RPMI8226 (cell line): ENCODE measurements at regions not wholly inside any gene's neighbourhood (a gene's known extent, or its start where the extent isn't known, plus 50 kb on each side); places are given as distances from the start of the nearest gene placed in this dataset.
"Not testable (repeated sequence)": the region's sequence is repeated elsewhere in the genome, so short reads cannot be mapped to it uniquely, and the experiment has no call there.

ENCODE experiments used
- DNase-seq: peaks from one replicate; pipeline ENCODE4 v3.0.0-alpha.2; 2015

DNA sequence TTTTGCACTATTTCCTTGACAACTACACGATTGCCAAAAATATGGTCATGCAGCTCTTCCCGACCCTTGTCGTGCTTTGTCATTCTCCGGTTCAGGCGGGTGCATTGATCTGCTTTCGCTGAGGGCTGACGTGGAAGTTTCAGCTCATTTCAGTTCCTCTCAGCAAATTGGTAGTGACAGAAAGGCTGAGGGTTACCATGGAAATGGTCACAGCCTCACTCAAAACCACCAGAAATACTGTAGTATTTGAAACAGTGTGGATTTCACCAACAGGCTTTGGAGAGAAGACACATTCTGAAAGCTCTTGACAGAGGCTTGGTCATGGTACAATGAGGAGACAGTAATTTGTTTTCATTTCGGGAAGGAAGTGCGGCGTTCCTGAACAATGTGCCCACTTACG, 99.7 kb upstream of the EXOC2 start:
- no peak for DNase-seq

DNA sequence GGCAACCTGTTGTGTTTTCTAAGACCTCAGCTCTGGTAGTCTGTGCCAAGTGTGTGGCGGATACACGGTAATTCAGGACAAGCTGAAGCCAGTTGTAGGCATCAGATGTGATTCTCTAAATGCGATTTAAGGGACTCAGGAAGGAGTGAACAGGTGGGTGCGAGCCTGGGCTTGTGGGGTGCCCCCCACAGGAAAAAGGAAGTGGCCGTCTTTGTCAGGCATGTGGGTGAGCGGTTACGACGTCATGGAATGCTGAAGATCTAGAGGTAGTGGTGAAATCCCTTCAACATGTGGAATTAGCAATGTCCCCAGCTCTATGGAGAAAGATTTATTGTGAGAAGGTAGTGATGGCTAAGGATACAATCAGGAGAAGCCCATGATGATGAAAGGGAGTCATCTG, 95.1 kb upstream of the EXOC2 start:
- DNase-seq, result no peak

DNA sequence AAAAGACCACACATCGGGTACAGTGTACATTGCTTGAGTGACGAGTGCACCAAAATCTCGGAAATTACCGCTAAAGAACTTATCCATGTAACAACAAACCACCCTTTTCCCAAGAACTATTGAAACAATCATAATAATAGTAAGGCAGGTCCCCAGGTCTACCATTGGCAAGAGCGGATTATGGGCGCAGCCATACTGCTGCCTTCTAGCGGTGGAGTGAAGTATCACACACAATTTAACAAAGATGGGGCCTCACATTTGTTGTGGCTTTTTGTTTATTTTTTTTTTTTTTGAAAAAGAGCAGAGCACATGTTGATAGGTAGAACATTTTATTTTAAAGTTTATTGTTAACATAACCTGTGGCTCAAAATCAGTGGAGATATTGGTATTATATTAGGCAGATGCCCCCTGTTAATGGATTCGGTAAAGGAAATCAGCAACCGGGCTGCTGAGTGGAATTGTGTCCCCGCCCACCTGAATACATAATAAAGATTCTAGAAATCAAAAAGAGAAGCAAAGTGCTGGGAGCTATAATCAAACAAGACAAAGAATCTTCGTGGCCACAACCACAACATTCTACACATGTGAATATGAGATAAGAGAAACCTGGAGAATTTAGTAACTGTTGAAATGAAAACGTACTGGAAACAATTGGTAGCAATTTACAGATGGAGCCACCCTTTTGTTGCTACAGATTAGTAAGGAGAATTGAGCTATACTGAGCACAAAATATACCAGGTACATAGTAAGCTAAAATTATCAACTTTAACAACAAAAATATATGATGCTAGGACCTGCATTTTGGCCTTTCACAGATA, 94.2 kb upstream of the EXOC2 start:
- DNase-seq, result peak; percentile 39

- DNase-seq, result no peak
Measured at GRCh38 chr6:783966-784735, 91.2 kb upstream of the EXOC2 start.

- DNase-seq, result no peak
Measured at GRCh38 chr6:782141-782540, 89.2 kb upstream of the EXOC2 start.

DNA sequence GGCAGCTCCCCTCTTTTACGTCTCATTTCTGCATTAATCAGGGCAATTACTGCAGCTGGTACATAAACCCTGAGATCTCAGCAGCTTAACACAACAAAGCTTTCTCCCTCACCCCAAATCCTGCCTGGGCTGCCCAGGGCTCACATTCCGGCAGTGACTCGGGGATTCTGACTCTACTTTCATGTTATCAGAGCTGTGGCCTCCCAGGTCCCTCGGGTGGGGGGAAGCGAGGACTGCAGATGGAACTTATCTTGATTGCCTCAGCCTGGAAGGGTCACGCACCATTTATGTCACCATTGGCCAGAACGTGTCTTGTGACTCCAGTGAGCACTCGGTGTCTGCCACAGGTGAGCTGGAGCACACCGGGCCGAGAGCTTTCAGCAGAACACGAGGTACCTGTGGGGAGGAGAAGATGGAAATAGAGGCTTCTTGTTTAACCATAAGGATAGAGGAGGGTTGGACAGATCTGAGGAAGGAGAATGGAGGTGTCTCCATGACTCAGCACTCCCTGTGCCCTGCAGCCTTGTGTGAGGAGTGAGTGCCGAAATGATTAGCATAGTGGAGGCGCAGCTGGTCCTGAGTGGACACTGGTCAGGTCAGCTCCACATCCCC, 88.5 kb upstream of the EXOC2 start:
- no peak for DNase-seq

DNA sequence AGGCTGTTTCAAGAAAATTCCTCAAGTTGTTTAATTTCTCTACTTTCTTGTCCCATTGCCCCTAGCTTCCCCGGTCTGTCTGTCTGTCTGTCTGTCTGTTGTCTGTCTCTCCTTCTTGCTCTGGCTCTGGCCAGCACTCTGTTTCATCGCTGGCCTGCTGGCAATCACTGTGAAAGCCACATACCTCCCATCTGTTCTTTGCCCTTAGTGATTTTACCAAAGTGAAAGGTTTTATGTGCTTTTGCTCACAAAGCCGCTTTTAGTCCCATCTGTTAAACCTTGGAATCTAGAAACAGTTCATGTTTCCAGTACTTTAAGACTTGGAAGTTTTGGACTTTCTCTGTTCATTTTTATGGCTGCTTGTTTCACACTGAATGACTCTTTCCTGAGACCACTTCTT, 87.8 kb upstream of the EXOC2 start:
- DNase-seq, result no peak

DNA sequence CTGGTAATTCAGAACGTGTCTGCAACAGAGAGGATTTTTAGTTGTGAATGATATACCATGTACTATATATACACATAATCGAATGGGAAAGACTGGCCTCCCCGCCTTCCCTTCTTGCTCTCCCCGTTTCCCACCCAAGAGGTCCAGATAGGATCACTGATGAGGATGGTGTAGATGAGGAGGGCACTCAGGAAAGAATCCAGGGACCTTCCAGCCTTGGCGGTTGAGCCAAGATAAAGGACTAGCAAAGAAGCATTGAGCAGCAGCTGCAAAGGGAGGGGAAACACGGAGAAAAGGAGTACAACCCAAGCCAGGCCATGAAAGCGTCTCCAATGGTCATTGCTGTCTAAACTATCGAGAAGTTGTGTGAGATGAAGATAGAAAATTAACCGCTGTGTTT, 84.0 kb upstream of the EXOC2 start:
- DNase-seq, result no peak

GRCh38 chr6:776528-776931, 83.6 kb upstream of the EXOC2 start:
- no peak for DNase-seq

DNA sequence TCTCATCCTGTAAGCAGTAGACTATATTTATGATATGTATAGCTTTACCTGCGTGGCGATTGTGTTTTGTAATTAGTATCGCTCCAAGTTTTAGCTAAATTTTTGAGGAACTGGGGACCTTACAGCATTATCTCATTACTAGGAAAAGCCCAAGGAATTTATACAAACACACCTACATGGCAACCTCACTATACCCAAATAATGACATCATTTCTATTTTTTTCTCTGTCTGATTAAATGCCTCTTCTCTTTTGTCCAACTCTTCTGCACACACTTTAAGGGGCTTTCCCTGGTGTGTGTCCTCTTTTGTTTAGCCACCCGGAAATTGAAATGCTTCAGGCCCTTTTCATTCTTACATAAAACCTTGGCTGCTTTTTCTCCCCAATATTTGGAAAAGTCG, 82.9 kb upstream of the EXOC2 start:
- DNase-seq, result no peak

DNA sequence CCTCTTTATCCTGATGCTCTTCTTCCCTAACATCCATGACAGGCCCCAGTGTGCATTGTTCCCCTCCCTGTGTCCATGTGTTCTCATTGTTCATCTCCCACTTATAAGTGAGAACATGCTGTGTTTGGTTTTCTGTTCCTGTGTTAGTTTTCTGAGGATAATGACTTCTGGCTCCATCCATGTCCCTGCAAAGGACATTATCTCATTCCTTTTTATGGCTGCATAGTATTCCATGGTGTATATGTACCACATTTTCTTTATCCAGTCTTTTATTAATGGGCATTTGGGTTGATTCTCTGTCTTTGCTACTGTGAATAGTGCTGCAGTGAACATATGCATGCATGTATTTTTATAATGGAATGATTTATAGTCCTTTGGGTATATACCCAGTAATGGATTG, 78.7 kb upstream of the EXOC2 start:
- not testable (repeated sequence) for DNase-seq

DNA sequence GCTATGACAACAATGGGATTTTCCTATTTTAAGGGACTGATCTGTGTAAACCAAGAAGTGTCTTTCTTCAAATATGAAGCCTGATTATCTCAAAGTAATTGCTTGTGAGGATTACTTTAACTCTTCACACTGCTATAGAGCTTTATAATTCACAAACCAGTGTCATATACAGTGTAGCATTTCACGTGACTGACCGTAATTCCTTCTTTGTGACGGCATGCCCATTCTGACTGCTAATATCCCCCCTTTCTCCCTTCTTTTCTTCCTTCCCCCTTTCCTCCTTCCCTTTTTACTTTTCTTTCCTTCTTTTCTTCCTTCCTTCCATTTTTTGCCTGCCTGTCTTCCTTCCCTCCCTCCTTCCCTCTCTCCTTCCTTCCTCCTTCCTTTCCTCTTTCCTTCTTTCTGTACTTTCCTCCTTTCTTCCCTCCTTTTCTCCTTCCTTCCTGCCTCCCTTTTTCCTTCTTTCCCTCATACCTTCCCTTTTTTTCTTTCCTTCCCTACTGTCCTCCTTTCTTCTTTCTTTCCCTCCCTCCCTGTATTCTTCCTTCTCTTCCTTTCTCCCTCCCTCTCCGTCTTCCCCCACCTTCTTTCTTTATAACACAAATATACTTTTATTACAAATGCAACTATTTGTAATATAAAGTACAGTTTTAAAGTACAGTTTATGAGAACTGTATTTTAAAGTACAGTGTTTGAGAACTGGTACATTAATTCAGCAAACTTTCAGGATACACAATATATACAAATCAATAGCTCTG, 75.0 kb upstream of the EXOC2 start:
- DNase-seq, result no peak

GRCh38 chr6:766625-767024, 73.7 kb upstream of the EXOC2 start:
- peak; percentile 18 for DNase-seq

DNA sequence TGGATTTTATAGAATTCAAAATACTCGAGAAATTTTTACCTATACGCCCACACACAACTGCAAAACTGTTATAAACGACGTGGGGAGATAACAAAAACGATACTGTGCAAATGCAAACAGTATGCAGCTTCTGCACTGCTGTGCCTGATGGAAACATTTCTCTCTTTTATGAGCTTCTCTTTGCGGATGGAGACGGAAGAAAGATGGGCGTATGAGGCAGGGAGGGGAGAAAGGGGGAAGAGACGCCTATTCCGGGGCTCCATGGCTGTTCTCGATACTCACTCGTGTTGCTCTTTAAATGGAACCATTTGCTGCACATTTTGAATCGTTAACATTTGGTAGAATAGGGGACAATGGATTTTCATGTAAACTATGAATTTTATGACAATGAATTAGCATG, 69.1 kb upstream of the EXOC2 start:
- DNase-seq, result no peak

DNA sequence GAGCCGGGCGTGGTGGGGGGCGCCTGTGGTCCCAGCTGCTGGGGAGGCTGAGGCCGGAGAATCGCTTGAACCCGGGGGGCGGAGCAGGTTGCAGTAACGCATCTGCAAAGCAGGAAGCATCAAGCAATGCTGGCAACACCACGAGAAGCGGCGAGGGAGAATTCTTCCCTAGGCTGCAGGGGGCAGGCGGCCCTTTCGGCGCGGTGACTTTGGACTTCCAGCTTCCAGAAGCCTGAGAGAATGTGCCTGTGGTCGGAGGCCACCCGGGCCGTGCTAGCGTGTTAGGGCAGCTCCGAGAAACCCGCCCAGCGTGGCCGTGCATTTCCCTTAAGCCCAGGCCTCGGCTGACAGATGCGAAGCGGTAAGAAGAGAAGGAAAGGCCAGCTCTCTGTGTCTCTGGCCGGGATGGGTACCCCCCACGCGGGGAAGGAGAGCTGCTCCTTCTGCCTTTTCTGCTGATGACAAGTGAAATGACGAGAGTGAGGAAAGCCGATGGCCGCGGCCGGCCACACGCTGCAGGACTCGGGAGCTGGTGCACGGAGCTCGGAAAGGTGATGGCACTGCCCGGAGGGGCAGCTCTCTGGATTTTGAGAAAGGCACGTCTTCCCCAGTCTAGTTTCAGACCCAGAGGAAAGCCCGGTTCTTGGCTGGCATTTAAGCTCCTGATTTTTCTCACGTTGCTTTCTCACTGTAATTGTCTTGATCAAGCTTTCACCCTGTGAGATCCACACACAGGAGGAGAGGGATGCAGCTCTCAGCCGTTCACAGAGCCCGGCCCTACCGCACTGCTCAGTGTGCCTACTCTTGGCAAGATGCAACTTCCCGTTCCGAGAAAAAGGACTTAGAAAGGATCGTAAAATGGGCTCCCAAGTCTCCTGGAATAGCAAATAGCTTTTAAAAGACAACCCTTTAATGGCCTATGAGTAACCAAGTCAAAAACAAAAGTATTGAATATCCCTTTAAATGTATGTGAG, 68.3 kb upstream of the EXOC2 start:
- DNase-seq, result no peak

DNA sequence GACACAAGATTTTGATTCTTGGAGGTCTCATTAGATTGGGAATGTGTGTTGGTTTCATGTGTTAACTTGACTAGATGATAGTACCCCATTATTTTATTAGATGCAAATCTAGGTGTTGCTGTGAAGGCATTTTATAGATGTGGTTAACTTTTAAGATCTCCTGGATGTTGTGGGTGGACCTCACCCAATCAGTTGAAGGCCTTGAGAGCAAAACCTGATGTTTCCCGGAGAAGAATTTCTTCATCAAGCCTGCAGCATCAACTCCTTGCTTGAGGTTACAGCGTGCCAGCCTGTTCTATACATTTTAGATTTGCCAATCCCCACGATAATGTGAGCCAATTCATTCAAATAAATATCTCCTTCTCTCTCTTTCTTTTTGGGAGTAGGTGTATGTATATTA, 66.8 kb upstream of the EXOC2 start:
- no peak for DNase-seq

GRCh38 chr6:756224-756623, 63.3 kb upstream of the EXOC2 start:
- DNase-seq, result no peak

- no peak for DNase-seq
Measured at GRCh38 chr6:754202-754601, 61.3 kb upstream of the EXOC2 start.

DNA sequence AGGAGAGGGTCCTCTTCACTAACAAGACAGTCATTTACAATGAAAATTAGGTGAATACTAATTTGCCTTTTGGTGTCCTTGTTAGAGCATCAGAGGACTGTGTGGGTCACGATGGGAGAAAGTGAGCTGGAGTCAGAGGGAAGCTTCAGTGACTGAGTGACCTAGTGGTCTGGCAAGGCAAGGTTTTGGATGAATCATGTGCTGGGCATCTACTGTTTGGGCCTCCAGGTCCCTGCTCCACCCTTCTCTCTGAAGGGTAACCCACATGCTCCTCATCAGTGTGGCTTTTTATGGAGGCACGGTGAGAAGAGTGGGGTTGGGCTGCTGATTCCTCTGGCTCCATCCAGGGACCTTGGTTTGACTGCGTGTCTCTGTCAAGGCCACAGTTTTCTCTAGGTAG, 60.5 kb upstream of the EXOC2 start:
- no peak for DNase-seq

DNA sequence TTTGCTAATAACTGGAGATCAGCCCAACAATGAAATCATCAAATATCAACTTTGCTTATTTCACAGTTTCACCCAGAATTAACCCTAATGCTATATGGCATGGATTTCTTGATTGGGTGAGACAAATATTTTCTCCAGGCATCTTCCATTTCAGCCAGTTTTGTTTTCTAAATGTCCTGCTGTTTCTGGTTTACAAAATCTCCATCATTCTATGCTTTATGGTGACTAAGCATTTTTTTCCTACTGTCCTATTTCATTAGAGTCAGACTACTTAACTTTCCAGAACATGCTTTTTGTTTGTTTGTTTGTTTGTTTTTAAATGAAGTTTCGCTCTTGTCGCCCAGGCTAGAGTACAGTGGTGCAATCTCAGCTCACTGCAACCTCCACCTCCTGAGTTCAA, 59.5 kb upstream of the EXOC2 start:
- DNase-seq, result no peak

GRCh38 chr6:751765-752164, 58.8 kb upstream of the EXOC2 start:
- peak; percentile 49 for DNase-seq

GRCh38 chr6:747921-748320, 55.0 kb upstream of the EXOC2 start:
- no peak for DNase-seq
